ENCODE measurements at regions not wholly inside any gene's neighbourhood (a gene's known extent, or its start where the extent isn't known, plus 50 kb on each side); places are given as distances from the start of the nearest gene placed in this dataset.
"Not testable (repeated sequence)": the region's sequence is repeated elsewhere in the genome, so short reads cannot be mapped to it uniquely, and the experiment has no call there.

- no peak for DNase-seq
Observed at GRCh38 chr20:1825507-1825906, 69.7 kb upstream of the SIRPA start.

- DNase-seq: no peak
Observed at GRCh38 chr20:1824834-1825233, 70.4 kb upstream of the SIRPA start.

- DNase-seq: no peak
Observed at GRCh38 chr20:1824181-1824580, 71.0 kb upstream of the SIRPA start.

- no peak for DNase-seq
Observed at GRCh38 chr20:1823450-1823844, 71.8 kb upstream of the SIRPA start.

GRCh38 chr20:1822564-1823449, 72.4 kb upstream of the SIRPA start:
- no peak for DNase-seq

- DNase-seq: no peak
Observed at GRCh38 chr20:1820138-1821079, 74.8 kb upstream of the SIRPA start.

GRCh38 chr20:1819311-1820137, 75.7 kb upstream of the SIRPA start:
- DNase-seq: no peak

- DNase-seq: no peak
Observed at GRCh38 chr20:1818895-1819294, 76.3 kb upstream of the SIRPA start.

- no peak for DNase-seq
Observed at GRCh38 chr20:1818247-1818840, 76.9 kb upstream of the SIRPA start.

- DNase-seq: no peak
Observed at GRCh38 chr20:1817577-1818211, 77.5 kb upstream of the SIRPA start.

GRCh38 chr20:1816384-1817381, 78.5 kb upstream of the SIRPA start:
- no peak for DNase-seq

- DNase-seq: no peak
Observed at GRCh38 chr20:1815502-1816085, 79.6 kb upstream of the SIRPA start.

GRCh38 chr20:1814861-1815260, 80.3 kb upstream of the SIRPA start:
- DNase-seq: not testable (repeated sequence)

- no peak for DNase-seq
Observed at GRCh38 chr20:1813674-1814635, 81.3 kb upstream of the SIRPA start.

GRCh38 chr20:1813101-1813529, 82.1 kb upstream of the SIRPA start:
- no peak for DNase-seq

GRCh38 chr20:1811621-1812498, 83.3 kb upstream of the SIRPA start:
- DNase-seq: no peak

- DNase-seq: no peak
Observed at GRCh38 chr20:1810926-1811620, 84.1 kb upstream of the SIRPA start.
